Activated CD8-positive, alpha-beta memory T cell treated with anti-CD3 and anti-CD28 coated beads for 48 hours (primary cell): ENCODE measurements at regions not wholly inside any gene's neighbourhood (a gene's known extent, or its start where the extent isn't known, plus 50 kb on each side); places are given as distances from the start of the nearest gene placed in this dataset.
"Not testable (repeated sequence)": the region's sequence is repeated elsewhere in the genome, so short reads cannot be mapped to it uniquely, and the experiment has no call there.

Source experiments
- DNase-seq, 3 experiments: peaks; one replicate each; pipeline ENCODE4 v3.0.0-alpha.2; 2020; ENCODE audit warnings: low read depth in 2 of 3, low spot score in 2 of 3

DNA sequence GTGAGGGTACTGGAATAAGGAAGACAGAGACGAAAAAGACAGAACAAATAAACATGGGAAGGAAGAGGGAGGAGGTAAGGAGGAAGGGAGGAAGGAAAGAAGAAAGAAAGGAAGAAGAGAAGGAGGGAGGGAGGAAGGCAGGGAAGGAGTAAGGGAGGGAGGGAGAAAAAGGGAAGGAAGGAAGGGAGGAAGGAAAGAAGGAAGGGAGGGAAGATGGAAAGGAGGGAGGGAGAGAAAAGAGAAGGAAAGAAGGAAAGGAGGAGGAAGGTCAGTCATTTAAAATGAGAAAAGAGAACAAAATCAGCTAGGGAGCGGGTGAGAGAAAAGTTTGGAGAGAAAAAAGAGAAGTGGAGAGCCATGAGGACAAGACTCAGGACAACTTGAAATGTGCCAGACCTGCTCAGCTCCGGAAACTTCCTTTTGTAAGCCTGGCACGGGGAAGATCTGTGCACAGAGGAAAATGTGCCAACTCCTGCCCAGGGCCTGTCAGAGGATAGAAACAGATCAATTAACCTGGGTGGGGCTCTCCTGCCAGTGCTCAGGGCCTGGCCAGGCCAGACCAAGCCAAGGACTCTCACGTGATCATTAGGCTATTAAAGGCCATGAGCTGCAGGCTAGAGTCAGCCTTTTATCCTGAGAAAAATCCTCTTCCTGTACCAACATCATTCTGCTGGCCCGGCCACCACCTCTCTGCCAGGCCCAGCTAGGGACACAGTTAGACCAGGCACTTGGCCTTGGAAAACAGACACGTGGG, 50.1 kb upstream of the BCL6 start:
- DNase-seq, result no peak

DNA sequence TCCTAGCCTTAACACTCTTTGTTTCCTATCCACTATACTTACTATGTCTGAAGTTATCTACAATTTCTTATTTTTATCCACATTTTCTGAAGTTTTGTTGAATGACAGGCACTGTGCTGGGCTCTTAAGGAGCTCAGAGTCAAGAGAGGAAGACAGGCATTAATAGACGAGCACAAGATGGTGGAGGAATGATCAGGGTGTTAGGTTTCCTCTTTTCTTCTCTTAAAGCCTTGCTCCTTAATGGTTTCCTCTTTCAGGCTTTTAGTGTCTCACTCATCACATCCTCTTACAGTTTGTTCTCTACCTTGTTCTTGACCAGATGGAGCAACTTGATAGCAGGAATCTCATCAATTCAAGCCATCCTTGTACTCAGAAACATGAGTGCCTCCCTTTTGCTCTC, 52.9 kb upstream of the BCL6 start:
- no peak for DNase-seq

DNA sequence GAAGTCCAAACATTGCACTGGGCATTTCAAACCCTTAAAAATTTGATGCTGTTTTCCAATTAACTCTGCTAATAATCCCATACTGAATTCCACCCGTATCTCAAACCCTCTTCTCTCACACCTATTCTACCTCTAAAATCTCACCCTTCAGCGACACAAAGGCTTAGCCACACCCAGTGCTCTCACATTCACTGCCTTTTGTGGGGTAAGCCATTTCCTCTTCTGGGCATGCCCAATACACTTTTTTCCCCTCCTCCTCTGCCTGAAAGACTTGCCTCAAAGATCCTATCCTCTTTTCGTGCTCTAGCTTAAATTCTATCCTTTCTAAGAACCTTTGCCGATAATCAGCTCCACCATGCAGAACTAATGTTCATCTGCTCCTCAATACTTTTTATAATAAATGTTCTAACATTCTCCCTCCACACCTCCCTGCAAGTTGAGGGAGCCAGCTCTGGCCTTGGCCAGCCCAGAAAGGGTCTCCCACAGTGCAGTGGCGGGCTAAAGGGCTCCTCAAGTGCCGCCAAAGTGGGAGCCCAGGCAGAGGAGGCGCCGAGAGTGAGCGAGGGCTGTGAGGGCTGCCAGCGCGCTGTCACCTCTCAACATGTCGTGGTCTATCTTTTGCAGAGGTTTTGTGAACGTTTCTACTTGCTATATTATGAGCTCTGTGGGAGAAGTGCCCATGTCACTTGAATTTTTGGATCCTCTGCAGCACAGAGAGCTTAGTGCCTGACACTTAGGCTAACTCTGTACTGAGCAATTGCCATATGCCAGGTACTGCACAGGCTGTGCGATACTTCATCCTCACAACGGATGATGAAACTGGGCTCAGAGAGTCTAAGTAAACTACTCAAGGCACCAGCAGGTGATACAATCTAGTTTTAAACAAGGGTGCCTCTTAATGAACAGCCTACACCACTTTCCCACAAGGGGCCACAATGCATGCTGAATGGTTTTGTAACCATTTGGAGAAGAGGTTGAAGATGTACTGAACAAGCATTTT, 53.6 kb upstream of the BCL6 start:
- no peak for DNase-seq

- DNase-seq, result no peak
Observed at GRCh38 chr3:187799942-187800641, 54.8 kb upstream of the BCL6 start.

DNA sequence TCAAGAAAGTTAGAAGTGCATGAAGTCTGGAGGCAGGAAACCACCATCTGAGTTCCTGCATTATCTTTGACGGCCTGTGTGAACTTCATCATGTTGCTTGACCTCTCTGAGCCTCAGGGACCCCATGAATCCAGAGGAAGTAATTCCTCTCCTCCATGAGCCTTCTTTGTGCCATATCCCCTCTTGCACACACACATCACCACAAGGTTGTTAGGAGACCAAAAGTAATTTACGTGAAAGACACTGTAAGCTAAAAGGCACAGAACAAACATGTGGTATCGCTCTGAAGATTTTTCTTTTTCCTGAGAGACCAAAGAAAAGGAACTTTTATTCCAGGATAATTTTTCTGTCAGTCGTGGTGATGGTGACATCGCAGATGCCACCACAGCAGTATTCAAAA, 55.9 kb upstream of the BCL6 start:
- DNase-seq, result no peak

DNA sequence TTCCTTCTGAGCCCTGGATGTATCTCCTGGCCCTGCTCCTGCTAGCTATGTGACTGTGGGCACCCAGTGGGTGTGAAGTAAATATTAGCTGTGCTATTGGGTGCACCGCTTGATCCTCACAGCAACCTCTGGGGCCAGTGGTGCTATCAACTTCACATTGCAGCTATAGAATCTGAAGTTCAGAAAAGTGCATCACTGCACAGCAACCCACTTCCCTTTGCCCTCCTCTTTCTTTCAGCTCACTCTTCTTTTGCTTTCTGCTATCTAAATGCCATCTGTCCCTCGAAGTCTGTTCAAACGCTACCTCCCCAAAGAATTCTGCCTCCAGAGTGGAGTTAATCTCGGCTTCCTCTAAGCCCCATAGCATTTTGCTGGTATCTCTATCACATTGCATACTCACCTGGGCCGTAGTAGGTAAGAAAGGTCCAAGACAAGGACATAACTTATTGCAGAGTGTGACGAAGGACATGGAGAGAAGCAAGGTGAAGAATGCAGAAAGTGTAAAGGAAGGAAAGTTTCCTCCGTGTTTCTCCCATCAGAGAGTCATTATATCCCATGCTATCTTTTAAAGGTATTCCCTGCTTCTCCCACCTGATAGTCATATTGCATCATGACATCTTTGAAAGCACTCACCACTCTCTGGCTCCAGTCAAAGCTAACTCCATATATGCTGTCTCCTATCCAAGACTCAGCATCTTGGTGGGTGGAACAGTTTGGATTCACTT, 57.1 kb upstream of the BCL6 start:
- DNase-seq, result no peak

- no peak for DNase-seq
Observed at GRCh38 chr3:187802928-187803259, 57.6 kb upstream of the BCL6 start.

- no peak for DNase-seq
Observed at GRCh38 chr3:187804120-187804744, 59.0 kb upstream of the BCL6 start.

DNA sequence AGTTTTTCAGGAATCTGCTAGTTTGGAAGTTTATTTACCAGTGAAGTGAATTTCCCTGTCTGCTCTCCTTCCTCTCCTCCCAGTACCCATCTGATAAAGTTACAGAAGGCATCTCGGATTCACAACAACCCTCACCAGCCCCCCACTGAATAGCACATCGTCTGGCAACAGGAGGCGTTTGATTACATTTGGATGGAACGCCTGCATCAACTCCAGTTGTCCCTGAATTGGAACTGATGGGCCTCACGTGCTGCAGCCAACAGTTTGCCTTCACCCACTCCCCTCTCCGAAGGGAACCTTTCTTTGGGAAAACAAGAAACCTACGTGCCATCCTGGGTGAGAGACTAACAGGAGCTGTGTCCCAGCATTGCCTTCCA, 59.5 kb upstream of the BCL6 start:
- no peak for DNase-seq

DNA sequence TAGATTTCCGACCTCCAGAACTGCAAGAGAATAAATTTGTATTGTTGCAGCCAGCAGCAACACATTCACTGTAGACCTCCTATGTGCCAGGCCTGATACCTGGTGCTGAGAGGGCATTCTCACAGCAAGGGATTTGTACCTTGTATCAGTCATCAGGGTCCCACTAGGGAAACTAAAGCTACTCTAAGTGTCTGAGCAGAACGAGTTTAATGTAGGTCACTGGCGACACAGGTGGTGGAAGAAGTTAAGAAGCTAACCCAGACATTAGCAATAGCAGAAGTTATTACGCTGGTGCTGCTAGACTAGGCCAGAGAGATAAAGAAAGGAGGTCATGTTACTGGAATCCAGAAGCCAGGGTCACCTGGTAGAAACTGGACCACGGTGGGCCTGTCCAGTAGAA, 60.5 kb upstream of the BCL6 start:
- no peak for DNase-seq

DNA sequence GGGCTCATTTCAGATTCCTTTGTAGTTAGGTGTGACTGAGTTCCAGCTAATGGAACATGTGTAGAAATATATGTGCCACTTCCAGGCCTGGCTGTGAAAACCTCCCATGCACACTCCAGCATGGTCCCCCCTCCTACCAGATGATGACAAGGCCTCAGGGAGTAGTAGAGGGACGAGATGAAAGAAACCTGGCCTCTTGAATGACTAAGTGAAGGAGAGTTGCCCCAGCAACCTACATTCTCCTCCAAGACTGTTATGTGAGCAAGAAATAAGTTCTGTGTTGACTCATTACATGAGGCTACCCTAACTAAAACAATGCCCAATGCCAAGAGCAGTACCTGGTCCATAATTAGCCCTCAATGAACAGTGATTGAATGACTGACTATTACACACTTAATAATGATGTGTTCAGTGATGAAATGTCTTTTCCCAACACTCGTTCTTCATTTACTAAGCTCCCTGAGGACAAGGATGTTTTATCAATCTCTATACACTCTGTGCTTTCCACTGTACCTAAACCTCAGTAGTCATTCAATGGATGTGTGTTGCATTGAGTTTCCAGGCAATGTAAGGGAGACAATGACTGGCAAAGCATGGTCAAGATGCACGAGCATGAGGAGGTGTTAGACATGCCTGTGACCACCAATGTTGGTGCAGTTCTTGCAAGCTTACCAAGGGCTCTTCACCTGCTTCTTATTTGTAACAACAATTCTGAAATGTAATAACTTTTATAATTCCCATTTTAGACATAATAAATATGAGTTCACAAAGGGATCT, 62.0 kb upstream of the BCL6 start:
- DNase-seq, result no peak

- no peak for DNase-seq
Observed at GRCh38 chr3:187808527-187808895, 63.2 kb upstream of the BCL6 start.

DNA sequence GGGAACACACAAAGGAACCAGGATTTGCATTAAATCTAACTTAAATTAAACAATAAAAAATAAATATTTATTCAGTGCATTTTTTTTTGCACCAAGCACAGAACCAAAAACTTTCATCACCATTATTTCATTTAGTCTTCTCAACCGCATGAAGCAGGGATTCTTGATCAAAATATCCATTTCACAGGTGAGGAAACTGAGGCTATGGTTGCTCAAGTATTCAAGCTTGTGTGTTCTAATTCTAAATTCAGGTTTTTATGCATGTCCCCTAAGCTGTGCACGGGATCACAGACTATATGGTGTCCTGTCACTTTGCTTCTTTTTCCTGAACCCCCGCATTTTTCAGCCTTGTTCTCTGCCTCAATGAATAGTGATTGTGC, 64.3 kb upstream of the BCL6 start:
- DNase-seq, result no peak

DNA sequence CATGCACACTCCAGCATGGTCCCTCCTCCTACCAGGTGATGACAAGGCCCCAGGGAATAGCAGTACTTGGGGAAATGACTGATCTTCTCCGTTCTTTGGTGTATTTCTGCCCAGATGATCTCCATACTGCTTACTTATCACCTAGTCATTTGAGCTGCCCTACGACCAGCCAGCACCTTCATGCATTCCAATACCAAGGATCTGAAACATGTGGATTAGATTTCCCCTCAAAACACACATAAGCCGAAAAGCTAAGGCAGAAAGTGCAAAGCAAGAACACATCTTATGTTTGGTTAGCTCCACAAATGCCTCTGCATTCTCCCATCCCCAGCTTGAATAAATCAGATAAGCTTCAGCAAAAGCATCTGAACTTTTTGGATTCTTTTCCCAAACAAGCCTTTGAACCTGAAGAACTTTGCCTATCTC, 64.8 kb upstream of the BCL6 start:
- DNase-seq, result no peak

DNA sequence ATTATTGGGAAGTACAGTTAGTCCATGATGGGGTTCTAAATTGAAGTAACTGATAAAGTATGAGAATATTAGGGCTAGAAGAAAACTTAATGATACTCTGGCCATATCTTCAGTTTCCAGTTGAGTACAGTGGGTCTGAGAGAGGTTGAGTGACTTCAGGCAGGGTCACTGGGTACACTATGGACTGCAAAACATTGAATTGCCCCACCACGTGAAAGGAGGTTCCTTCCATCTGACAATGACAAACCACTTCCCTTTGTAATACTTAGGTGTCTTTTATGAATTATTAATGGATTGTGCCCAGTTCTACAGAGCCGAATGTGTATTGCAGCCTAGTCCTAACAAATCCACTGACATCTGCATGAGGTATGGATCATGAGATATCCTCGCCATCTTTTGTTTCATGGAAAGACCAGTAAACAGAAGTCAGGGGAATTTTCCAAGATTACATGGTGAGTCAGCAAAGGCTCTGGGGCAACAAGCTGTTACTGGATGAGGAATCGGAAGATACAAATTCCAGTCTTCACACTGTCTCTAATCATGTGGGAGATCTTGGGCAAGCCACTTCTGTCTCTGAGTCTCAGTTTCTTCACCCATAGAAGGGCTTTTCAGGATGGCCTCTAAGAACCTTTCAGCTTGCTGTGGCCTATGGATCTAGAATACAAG, 66.5 kb upstream of the BCL6 start:
- no peak for DNase-seq

DNA sequence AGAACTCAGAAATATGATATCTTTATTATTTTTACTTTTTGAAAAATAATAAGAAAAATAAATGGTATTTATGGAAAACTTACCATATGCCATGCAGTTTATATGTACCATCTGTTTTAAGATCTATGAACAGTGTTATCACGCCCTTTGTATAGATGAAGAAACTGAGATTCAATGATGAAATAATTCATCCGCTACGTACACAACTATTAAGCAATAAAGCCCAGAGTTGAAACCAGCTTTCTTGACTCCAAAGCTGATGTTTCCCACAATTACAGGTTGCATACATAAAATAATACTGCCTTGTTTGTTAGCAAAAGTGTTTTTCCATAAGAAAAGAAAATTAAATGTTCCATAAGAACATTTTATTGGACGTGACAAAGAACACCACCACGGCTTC, 67.2 kb upstream of the BCL6 start:
- DNase-seq, result no peak

DNA sequence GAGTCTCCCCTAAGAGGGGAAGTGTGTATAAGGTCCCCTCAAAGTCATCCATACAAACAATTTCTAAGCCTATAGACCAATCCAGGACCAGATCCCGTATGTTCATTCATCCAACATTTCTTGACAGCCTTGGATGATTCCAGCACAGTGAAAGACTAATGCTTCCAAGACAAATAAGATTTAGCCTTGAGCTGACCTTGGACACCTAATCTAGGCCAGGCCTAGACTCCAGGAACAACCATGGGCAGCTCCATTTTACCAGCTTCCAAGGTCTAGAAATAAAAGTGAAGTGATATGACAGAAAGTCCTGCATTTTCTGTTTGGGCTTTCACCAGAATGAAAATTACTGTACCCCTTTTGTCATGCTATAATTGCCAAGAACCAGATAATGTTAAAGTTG, 67.9 kb upstream of the BCL6 start:
- no peak for DNase-seq

GRCh38 chr3:187817766-187818165, 72.5 kb upstream of the BCL6 start:
- DNase-seq, result not testable (repeated sequence)

DNA sequence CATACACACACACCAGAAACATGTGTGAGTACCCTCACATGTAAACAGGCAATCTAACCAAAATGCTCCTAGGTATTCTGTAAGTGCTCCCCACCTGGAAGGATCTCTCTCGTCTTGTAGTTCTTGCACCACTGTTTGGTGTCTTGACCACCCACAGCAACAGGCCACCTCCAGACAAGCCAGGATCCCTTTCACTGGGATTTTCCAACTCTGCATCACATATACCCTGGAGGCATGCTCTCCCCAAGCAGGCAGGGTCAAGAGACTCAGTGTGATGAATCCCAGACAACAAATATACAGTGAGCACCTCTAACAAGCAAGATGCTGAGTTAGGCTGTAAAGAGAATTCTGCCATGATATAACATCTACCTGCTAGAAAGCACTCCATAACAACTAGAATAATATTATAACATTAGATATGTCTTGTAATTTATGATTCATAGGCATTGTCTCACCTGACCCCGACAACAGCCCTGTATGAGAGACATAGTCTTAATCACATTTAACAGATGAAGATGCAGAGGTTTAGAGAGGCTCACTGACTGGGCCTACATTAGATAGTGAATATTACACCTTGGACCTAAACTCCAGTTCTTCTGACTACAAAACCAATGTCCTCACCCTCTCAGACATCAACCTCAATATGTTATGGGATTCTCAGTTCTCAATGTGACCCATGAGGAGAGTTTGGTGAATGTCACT, 76.5 kb upstream of the BCL6 start:
- no peak for DNase-seq
